HuH-7.5 (cell line): ENCODE measurements at regions not wholly inside any gene's neighbourhood (a gene's known extent, or its start where the extent isn't known, plus 50 kb on each side); places are given as distances from the start of the nearest gene placed in this dataset.

Experiments
- DNase-seq: peaks from one replicate; pipeline ENCODE4 v3.0.0; 2011; ENCODE audit warnings: low spot score

- no peak for DNase-seq
Measured at GRCh38 chr5:58107704-58108103, 352.2 kb downstream of the PLK2 start.

DNA sequence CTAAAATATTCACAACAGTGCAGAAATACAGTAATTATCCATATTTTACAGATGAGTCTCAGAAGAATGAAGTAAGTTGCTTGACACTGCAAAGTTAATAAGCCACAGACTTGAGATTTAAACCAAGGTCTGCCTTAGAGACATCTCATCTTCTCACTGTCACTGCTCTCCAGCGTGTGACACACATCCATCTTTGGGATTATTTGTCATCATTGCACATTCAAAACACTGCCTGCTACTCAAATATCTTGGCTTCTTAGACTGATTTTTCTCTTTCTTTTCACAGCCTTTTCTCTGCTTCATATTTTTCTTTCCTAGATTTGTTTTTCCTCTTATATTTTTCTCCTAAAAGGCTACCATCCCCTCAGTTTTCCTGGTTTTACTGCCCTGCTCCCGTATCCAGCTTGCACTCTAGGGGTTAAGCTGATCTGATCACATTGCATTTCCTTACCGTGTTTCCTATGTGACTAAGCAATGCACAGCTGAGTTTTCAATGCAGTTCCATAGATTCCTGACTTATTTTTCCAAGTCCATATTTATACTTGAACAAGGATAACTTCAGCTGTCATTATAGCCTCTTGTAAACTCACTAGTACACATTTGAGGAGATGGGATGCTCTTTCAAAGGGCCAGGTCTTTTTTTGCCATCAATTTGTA lies 353.0 kb downstream of the PLK2 start:
- DNase-seq: no peak

DNA sequence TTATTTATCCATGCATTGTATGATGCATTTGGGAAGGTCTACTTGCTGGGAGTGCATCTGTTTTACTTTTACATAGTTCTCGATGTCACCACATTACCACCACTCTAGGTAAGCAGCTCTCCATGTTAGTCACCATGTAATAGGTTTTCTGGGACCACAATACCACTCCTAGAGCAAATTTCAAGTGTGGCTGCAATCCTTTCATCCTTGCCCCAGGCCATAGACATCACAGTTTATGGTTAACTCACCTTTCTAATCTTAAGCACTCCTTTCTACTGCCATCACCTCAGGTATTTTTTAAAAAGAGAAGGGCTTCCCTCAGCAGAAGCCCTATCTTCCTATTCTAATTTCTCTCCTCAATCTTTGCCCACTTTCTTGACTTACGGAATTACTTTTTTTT lies 354.1 kb downstream of the PLK2 start:
- DNase-seq: no peak

DNA sequence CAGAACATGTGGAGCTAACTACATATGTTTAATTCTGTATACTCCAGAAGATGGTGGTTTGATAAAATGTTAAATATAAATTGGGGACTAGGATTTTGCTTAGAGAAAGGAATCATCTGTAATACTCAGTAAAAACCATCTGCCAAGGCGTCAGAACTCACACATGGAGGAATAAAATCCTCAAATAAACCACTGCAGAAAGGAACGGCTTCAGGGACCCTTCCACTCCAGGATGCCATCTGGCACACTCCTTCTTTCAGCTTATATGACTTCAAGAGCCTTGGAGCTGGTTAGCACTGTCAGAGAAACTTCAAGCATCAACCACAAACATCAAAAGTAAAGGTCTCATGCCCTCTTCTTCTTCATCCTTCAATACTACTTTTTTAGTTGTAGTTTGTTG lies 360.6 kb downstream of the PLK2 start:
- no peak for DNase-seq

GRCh38 chr5:58094031-58094430 lies 365.9 kb downstream of the PLK2 start:
- no peak for DNase-seq

DNA sequence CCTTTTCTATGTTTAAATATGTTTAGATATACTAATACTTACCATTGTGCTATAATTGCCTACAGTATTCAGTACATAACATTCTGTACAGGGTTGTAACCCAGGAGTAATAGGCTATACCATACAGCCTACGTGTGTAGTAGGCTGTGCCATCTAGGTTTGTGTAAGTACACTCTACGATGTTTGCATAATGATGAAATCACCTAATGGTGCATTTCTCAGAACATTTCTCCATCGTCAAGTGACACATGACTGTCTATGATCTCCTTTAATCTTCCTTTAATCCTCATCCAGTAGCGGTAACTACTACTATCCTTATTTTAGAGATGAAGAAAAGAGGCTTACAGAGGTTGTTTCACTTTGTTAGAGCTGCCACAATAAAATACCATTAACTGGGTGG lies 369.2 kb downstream of the PLK2 start:
- DNase-seq: no peak

- DNase-seq: no peak
Measured at GRCh38 chr5:58088941-58089340, 370.9 kb downstream of the PLK2 start.

GRCh38 chr5:58087905-58088304 lies 372.0 kb downstream of the PLK2 start:
- DNase-seq: no peak

DNA sequence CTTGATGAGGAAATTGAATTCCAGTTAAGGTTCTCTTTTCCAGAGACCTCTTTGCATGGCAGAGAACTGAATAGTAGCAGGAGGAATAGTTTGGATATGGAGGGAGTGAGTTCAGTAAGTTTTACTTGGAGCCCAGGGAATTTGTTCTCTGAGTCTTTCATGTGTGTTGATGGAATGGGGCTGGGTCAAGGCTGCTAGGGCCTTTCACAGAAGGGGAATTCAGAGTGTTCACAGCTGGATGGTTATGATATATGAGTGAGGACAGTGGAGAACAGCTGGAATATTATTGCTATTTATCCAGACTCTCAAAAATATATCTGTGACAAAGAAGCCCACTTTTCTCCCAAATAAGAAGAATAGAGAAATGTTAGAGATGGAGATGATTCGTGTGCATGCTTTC lies 372.8 kb downstream of the PLK2 start:
- no peak for DNase-seq

DNA sequence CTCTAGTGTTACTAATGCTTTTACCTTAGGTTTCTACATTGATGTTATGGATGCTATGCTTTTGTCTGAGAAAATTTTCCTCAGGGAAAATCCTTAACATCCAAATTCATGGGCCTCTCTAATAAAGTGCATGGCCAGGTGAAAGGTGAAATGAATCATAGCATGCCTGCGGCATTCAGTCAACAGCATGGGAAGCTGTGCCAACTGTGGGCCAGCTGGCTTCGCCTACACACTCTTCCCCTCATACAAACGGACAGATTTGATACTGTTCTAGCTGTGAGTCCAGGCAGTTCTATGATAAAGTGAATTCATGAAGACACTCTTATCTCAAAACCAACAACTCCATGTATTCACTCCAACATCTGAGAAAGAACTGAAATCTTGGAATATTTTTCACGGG lies 374.1 kb downstream of the PLK2 start:
- no peak for DNase-seq

DNA sequence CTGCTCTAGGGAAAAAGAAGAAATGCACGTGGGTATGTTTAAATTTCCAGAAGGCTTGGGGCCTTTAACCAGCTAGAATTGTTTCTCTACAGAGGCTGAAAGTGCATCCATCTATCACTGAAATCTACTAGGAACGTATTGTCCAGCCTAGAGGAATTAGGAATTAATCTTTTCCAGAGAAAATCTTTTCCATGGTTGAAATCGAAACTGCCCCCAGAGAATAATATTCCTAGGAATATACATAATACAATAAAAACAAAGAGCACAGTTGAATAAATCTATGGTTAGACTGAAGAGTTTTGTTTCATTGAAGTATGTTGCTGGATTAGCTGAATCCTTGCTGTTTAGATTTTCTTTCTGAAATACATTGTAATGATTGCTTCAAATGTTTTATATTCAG lies 378.5 kb downstream of the PLK2 start:
- DNase-seq: no peak

DNA sequence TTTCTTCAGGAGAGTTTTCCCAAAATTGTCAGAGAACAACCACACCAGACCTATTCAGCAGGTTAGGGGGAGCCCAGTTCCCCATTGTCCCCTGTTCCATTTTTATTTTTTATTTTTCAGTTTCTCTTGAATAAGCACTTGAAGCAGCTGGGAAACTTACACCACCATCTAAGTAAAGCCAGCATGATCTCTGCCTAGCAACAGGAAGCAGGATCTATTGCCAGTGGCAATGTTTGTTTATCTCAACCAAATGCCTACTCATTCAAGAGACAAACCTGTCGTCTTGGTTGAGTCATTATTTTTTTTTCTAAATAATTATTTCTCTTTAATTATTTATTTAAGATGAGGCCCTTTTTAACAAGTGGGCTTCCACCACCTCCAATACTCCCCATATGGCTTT lies 379.3 kb downstream of the PLK2 start:
- no peak for DNase-seq

DNA sequence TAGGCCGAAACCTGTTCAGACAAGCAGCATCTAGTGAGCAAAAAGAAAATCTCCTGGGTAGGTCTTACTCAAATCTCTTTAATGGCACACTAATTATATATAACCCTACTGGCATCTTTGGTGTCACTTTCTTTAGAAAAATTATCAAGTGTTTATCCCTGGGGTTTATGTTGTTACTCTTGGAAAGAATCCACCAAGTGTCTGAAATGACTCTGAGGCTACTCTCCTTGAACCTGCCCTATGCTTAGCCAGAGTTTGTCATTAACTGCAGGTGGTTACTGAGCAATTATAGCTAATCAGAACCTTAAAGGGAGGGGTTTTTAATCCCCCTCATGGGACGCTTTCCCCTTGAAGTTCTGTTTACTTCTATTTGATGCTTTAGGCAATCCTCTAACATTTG lies 381.9 kb downstream of the PLK2 start:
- no peak for DNase-seq

DNA sequence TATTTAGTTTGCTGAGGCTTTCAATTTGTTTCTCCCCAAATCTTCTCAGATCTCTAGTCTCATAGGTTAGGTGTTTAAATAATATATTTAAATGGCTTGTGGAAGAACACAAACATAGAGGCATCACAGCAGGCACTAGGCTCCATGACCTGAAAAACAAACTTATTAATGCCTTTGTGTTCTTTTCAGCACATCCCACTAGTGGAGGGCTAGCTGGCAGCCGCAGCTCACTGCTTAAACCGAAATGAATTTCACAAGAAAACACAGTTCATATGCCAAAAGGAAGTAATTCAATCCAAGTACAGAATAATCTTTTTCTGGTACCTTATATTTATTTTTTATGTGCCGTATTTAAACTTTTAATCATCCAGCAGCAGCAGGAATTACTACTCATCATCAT lies 382.5 kb downstream of the PLK2 start:
- no peak for DNase-seq

DNA sequence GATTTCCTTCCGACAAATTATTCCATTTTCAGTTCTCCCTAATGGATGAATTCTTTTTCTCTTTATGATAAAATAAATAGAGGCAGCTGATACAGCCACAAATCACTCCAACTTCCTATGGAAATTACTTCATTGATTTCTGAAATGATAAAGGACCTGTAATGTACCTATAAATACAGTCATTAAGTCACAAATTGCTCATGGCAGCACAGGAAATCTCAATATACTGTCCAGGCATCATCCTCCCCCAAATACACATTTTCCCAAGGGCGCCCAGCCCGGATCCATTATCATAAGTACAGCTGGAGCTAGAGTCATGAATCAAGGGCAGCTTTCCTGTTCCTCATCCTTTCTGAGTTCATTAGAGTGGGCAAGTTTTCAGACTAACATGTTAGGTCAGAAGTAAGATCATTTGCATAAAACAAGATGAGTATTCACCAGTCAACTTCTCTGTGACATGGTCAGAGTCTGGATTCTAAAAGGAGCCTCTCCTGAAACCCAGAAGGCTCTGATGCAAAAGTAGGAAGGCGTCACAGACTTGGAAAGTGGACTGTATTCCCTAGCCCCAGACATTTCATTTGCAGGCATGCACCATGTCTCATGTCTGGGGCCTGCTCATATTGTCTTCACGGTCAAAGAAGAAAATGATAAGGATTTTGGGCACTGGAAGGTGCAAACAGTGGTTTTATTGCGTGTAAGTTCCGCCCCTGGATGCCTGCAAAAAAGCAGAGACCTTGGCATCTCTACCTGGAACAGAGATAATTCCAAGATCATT lies 383.2 kb downstream of the PLK2 start:
- no peak for DNase-seq

GRCh38 chr5:58075907-58076306 lies 384.0 kb downstream of the PLK2 start:
- no peak for DNase-seq

DNA sequence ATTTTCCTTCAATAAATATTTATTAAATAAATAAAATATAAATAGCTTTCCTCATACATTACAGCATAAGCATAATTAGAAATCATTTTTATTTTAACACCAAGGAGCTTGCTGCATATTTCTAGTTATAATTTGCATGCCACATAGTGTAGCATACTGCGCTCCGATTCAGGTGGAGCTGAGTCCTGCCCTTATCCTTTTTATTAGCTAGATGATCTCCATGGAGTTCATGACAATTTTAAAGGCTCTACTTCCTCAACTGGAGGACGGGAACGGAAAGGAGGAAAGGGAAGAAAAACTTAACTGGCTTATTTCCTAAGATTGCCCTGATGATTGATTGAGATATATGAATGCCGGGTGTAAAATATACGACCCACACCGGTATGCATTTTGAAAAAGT lies 385.2 kb downstream of the PLK2 start:
- DNase-seq: no peak

DNA sequence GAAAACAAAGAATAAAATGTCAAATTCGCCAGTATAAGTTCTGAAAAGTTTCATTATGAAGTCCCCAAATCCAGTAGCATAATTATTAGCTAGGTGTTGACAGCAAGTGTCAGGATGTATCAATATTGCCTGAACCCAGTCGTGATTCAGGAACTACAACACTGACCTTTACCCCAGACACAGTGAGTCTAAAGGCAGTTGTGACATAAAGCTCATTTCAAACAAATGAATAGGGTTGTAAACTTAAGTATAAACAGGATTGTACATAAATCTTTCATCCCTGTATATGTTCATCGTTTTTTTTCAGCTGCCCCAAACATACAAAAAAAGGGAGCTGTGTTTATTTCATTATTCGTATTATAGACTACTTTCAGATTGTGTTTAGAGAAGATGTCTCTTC lies 385.7 kb downstream of the PLK2 start:
- DNase-seq: no peak

- DNase-seq: no peak
Measured at GRCh38 chr5:58073243-58073642, 386.6 kb downstream of the PLK2 start.

DNA sequence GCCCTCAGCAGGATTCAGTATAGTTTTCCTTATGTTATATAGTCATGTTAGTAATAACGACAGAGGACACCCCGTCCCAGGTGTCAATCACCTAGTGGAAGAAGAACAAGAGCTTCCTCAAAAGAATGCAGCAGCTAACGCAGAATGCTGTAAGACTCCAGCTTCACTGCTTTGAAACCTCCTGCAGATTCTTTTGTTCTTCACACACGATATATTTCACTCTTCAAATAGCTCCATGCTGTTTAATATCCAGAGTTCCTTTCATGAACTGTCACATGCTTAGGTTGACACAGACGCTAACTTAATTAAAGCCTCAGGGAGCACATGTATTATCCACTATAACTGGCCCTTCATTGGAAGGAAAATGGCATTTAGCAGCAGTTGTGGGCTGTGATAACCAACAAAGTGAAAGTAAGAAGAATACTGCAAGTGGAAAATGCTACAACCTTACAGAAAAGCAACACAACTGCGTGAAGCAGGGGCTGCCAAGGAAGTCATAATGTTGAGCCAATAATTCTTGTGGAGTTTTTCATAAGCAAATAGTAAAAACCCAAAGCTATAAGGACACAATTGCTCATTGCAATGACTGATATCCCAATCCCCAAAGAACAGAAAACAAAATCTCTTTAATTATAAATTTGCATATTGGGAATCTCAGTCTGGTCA lies 387.5 kb downstream of the PLK2 start:
- DNase-seq: no peak

DNA sequence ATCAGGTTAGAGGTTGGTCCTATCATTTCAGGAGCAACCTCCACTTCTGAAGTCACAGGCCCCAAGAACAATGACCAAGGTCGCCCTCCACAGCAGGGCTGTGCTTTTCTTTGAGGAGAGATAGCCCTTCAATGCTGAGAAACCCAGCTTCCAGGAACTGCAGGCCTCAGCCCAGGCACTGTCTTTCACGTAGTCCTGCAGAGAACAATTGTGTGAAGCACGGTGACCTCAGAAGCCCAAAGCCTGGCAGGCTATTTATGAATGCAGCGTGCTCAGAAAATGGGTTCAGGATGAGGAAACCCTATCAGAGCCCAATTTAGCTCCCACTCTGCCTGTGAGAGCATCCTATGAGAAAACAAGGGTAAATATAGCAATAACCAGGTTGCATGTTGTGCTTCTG lies 388.3 kb downstream of the PLK2 start:
- DNase-seq: no peak

DNA sequence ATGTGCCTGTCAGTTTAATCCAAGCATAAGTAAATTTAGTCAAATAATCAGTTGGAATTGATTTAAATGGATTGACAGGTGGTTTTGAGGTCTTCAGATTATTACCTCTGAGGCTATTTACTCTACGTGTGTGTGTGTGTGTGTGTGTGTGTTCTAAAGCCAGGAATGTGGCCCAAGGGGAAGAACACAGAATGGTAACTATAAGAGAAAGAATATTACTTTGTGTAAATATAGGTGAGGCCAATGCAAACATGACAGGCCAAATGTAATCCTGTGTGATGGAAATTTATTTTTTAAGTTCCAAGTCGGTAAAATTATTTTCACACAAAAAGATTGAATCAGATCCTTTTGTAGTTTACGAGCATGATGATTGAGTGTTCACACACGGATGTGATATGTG lies 390.0 kb downstream of the PLK2 start:
- DNase-seq: no peak

- DNase-seq: no peak
Measured at GRCh38 chr5:58069016-58069705, 390.7 kb downstream of the PLK2 start.
